GM04504 (cell line): ENCODE measurements at regions not wholly inside any gene's neighbourhood (a gene's known extent, or its start where the extent isn't known, plus 50 kb on each side); places are given as distances from the start of the nearest gene placed in this dataset.

Experiments
- DNase-seq: peaks from one replicate; pipeline ENCODE4 v3.0.0-alpha.2; 2012; ENCODE audit warnings: low read depth

- no peak for DNase-seq
Measured at GRCh38 chr5:62714296-62714695, 135.7 kb downstream of the LRRC70 start.

GRCh38 chr5:62708481-62709325, 130.1 kb downstream of the LRRC70 start:
- no peak for DNase-seq

GRCh38 chr5:62707563-62707962, 128.9 kb downstream of the LRRC70 start:
- no peak for DNase-seq

- DNase-seq: no peak
Measured at GRCh38 chr5:62707131-62707530, 128.5 kb downstream of the LRRC70 start.

GRCh38 chr5:62705022-62705421, 126.4 kb downstream of the LRRC70 start:
- DNase-seq: no peak

- no peak for DNase-seq
Measured at GRCh38 chr5:62702126-62702525, 123.5 kb downstream of the LRRC70 start.

GRCh38 chr5:62701036-62701435, 122.4 kb downstream of the LRRC70 start:
- DNase-seq: no peak

GRCh38 chr5:62698756-62699155, 120.1 kb downstream of the LRRC70 start:
- DNase-seq: no peak

- no peak for DNase-seq
Measured at GRCh38 chr5:62695274-62695673, 116.7 kb downstream of the LRRC70 start.

- DNase-seq: no peak
Measured at GRCh38 chr5:62692946-62693713, 114.5 kb downstream of the LRRC70 start.

GRCh38 chr5:62691946-62692345, 113.3 kb downstream of the LRRC70 start:
- no peak for DNase-seq

GRCh38 chr5:62690421-62690820, 111.8 kb downstream of the LRRC70 start:
- no peak for DNase-seq

- DNase-seq: no peak
Measured at GRCh38 chr5:62689599-62690368, 111.2 kb downstream of the LRRC70 start.

- DNase-seq: no peak
Measured at GRCh38 chr5:62686692-62687091, 108.1 kb downstream of the LRRC70 start.

- DNase-seq: no peak
Measured at GRCh38 chr5:62685221-62685620, 106.6 kb downstream of the LRRC70 start.

GRCh38 chr5:62684310-62684709, 105.7 kb downstream of the LRRC70 start:
- no peak for DNase-seq

- DNase-seq: no peak
Measured at GRCh38 chr5:62682059-62682458, 103.4 kb downstream of the LRRC70 start.

- no peak for DNase-seq
Measured at GRCh38 chr5:62681117-62681850, 102.7 kb downstream of the LRRC70 start.

- no peak for DNase-seq
Measured at GRCh38 chr5:62680121-62680520, 101.5 kb downstream of the LRRC70 start.
